ENCODE measurements at regions not wholly inside any gene's neighbourhood (a gene's known extent, or its start where the extent isn't known, plus 50 kb on each side); places are given as distances from the start of the nearest gene placed in this dataset.

- TF ChIP-seq ZNF592 (IDR thresholded peaks at IDR 0.05): no peak
Observed at GRCh38 chr21:38202811-38203210, 54.0 kb upstream of the KCNJ15 start (continued).

- CTCF ChIA-PET: interaction anchor here (1.7 kb wide), 1 partner anchor 30 kb away, joined by 3 read pairs; no protein-coding TSS in a partner anchor
- no peak overlapping the region for H3K27ac ChIP-seq (ENCODE audit: control insufficient read depth, insufficient read depth)
- no TSS peak for BruUV-seq (replicated peaks)
- no peak overlapping the region for H2AFZ ChIP-seq (ENCODE audit: control insufficient read depth, low read depth, low read length)
- DNase-seq (ENCODE audit: low read depth, low spot score) (no peak), ATAC-seq (no peak), FAIRE-seq (no peak)
- H3K4me3 ChIP-seq: no peak overlapping the region
- 25% methylated on average over 7 of the region's 7 CpGs for WGBS (ENCODE audit: insufficient coverage, insufficient replicate concordance, low lambda C conversion rate, missing lambda C conversion rate)
- H3K9ac ChIP-seq (ENCODE audit: control insufficient read depth, insufficient read depth, low read length): no peak overlapping the region
- H3K4me1 ChIP-seq (ENCODE audit: control insufficient read depth, insufficient read depth, low read length): no peaks in the 10 kb centered on the region
- H3K27me3 ChIP-seq (replicated peaks in 1 of 2; ENCODE audit: control insufficient read depth in 2 of 2, insufficient read depth in 2 of 2, low read length in 1 of 2): no peaks in the 10 kb centered on the region; a peak in 1 of 4 replicates
- no peak for TF ChIP-seq NR2C2 (IDR thresholded peaks at IDR 0.05; ENCODE audit: borderline replicate concordance, control insufficient read depth, insufficient read length, low read depth)
- H3K36me3 ChIP-seq (ENCODE audit: control insufficient read depth in 2 of 2, insufficient read depth in 2 of 2, low read length in 1 of 2): no peaks in the 10 kb centered on the region
- POLR2A ChIA-PET: no interaction called here
- in situ Hi-C loops (cut with MboI) (no loop called here), intact Hi-C loops (cut with micrococcal nuclease; ENCODE audit: unreplicated experiment) (no loop called here)
- H3K79me2 ChIP-seq (ENCODE audit: control insufficient read depth, insufficient read depth, low read length): no peaks in the 10 kb centered on the region
- SMC1A ChIA-PET (ENCODE audit: uncharacterized antibody, unreplicated experiment): interaction anchor here (0.6 to 1.7 kb wide), 2 partner anchors 149 to 153 kb away, joined by 3 to 5 read pairs; no protein-coding TSS in a partner anchor
- no peak overlapping the region for H3K4me2 ChIP-seq (ENCODE audit: control insufficient read depth, insufficient read depth)
- no peaks in the 10 kb centered on the region; the same call in 2 of the 3 replicates for H3K9me3 ChIP-seq (replicated peaks; ENCODE audit: control insufficient read depth, insufficient read depth, low read length)
- no peaks in the 10 kb centered on the region for H4K20me1 ChIP-seq (ENCODE audit: control insufficient read depth, insufficient read depth)
- RAD21 ChIA-PET (ENCODE audit: unreplicated experiment): no interaction called here
Observed at GRCh38 chr21:38203229-38203628, 53.6 kb upstream of the KCNJ15 start.
